Progenitor cell of endocrine pancreas (in vitro differentiated cells): ENCODE measurements at regions not wholly inside any gene's neighbourhood (a gene's known extent, or its start where the extent isn't known, plus 50 kb on each side); places are given as distances from the start of the nearest gene placed in this dataset.
"Not testable (repeated sequence)": the region's sequence is repeated elsewhere in the genome, so short reads cannot be mapped to it uniquely, and the experiment has no call there.

Experiments used
- DNase-seq: peaks from one replicate; pipeline ENCODE4 v3.0.0; 2021; ENCODE audit warnings: low spot score; ENCODE audit not compliant: unreplicated experiment
- H3K27ac Mint-ChIP-seq: 2 replicates; pipeline ENCODE4 v1.8.0; 2021; ENCODE audit warnings: mild to moderate bottlenecking, moderate library complexity, mixed read lengths
- H3K27me3 Mint-ChIP-seq: 2 replicates; pipeline ENCODE4 v1.8.0; 2021; ENCODE audit warnings: mixed read lengths
- H3K36me3 Mint-ChIP-seq: 2 replicates; pipeline ENCODE4 v1.8.0; 2022; ENCODE audit warnings: mixed read lengths; ENCODE audit not compliant: insufficient read depth
- H3K4me1 Mint-ChIP-seq: 2 replicates; pipeline ENCODE4 v1.8.0; 2021; ENCODE audit warnings: low read depth, mixed read lengths
- H3K4me3 Mint-ChIP-seq: 2 replicates; pipeline ENCODE4 v1.8.0; 2021; ENCODE audit warnings: low read depth, mild to moderate bottlenecking, moderate library complexity, mixed read lengths
- H3K9me3 Mint-ChIP-seq: 2 replicates; pipeline ENCODE4 v1.8.0; 2021; ENCODE audit warnings: low read depth, mixed read lengths
- TF ChIP-seq, protein P1 (sequence below): fragments of 200-600 bp; sonication (generic); IDR thresholded peaks from one replicate; pipeline ENCODE4 v1.5.0; 2021; ENCODE audit warnings: antibody characterized with exemption, mild to moderate bottlenecking; ENCODE audit not compliant: unreplicated experiment

DNA sequence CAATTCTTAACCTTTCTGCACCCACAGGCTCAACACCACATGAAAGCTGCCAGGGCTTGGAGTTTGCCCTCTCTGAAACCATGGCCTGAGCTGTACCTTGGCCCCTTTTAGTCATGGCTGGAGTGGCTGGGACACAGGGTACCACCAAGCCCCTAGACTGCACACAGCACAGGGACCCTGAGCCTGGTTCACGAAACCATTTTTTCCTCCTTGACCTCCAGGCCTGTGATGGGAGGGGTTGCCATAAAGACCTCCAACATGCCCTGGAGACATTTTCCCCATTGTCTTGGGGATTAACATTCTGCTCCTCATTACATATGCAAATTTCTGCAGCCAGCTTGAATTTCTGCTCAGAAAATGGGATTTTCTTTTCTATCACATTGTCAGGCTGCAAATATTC is 113.4 kb downstream of the XPNPEP1 start:
- H3K27ac Mint-ChIP-seq, H3K4me1 Mint-ChIP-seq, H3K36me3 Mint-ChIP-seq, H3K4me3 Mint-ChIP-seq, H3K27me3 Mint-ChIP-seq, DNase-seq: not testable (repeated sequence)
- H3K9me3 Mint-ChIP-seq: peaks cover 40% of the 10 kb centered on the region

DNA sequence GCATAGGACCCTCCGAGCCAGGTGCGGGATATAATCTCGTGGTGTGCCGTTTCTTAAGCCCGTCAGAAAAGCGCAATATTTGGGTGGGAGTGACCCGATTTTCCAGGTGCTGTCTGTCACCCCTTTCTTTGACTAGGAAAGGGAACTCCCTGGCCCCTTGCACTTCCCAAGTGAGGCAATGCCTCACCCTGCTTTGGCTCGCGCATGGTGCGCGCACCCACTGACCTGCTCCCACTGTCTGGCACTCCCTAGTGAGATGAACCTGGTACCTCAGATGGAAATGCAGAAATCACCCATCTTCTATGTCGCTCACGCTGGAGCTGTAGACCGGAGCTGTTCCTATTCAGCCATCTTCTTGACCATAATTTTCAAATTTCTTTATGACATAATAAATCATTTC is 122.1 kb downstream of the XPNPEP1 start:
- H3K4me1 Mint-ChIP-seq, H3K36me3 Mint-ChIP-seq, H3K4me3 Mint-ChIP-seq, DNase-seq, H3K27me3 Mint-ChIP-seq, H3K27ac Mint-ChIP-seq: not testable (repeated sequence)
- H3K9me3 Mint-ChIP-seq: peaks cover 27% of the 10 kb centered on the region

DNA sequence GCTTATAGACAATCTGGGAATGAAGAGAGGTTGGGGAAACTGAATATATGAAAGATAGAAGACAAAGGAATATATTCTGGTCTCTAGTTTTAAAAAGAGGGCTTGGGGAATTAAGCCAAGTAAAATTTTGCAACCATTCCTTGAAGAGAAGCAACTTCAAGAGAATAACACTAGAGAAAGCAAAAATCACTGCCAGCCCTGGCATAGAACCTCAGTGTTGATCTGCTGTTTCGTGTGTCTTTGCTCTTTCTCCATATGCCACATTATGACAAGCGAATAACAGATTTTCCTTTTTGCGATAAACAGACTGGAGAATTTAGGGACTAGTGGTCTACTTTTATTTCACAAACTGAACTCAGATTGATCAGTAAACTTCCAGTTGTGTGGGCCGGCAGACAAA is 132.7 kb downstream of the XPNPEP1 start:
- Mint-ChIP-seq H3K9me3 (peaks cover 8% of the 10 kb centered on the region), H3K4me1 (no peaks in the 10 kb centered on the region), H3K27me3 (no peaks in the 10 kb centered on the region), H3K36me3 (peaks cover 2% of the 10 kb centered on the region), H3K4me3 (no peak overlapping the region), H3K27ac (no peak overlapping the region)
- TF ChIP-seq, protein P1, sequence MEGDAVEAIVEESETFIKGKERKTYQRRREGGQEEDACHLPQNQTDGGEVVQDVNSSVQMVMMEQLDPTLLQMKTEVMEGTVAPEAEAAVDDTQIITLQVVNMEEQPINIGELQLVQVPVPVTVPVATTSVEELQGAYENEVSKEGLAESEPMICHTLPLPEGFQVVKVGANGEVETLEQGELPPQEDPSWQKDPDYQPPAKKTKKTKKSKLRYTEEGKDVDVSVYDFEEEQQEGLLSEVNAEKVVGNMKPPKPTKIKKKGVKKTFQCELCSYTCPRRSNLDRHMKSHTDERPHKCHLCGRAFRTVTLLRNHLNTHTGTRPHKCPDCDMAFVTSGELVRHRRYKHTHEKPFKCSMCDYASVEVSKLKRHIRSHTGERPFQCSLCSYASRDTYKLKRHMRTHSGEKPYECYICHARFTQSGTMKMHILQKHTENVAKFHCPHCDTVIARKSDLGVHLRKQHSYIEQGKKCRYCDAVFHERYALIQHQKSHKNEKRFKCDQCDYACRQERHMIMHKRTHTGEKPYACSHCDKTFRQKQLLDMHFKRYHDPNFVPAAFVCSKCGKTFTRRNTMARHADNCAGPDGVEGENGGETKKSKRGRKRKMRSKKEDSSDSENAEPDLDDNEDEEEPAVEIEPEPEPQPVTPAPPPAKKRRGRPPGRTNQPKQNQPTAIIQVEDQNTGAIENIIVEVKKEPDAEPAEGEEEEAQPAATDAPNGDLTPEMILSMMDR: no peak
- DNase-seq: no peak

DNA sequence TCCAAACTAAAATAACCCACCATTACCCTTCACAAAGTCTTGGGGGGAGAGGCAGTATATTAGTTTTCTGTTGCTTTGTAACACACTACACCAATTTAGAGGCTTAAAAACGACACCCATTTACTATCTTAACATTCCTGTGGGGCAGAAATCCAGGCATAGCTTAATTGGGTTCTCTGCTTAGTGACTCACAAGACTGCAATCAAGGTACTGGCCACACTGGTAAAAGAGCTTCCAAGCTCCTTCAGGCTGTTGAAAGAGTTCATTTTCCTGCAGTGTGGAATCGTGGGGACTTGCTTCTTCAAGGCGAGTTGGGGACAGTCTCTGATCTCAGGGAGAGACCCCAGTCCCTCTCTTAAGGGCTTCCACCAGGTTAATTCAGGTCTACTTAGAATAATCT is 139.1 kb downstream of the XPNPEP1 start:
- no peak overlapping the region for H3K27ac Mint-ChIP-seq
- H3K4me3 Mint-ChIP-seq: no peak overlapping the region
- no peaks in the 10 kb centered on the region for H3K9me3 Mint-ChIP-seq
- no peaks in the 10 kb centered on the region for H3K27me3 Mint-ChIP-seq
- no peak for DNase-seq
- no peaks in the 10 kb centered on the region for H3K4me1 Mint-ChIP-seq
- TF ChIP-seq, protein P1: no peak
- H3K36me3 Mint-ChIP-seq: no peaks in the 10 kb centered on the region

DNA sequence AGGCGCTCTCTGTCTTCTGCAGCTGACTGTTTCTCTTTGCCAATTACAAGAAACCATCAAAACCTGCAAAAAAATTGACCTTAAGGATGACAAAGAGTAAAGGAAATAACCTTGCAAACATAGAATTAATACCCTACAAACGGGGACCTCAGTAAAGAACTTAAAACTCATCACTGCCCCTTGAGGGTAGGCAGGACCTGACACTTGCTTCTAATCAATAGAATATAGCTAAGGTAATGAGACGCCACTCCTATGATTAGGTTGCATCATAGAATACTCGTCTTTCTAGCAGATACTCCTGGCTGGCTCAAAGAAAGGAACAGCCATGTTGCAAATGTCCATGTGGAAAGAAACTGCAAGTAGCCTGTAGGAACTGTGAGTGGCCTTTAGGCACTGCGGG is 140.0 kb downstream of the XPNPEP1 start:
- Mint-ChIP-seq H3K4me1 (no peaks in the 10 kb centered on the region), H3K4me3 (no peak overlapping the region), H3K27ac (no peak overlapping the region), H3K27me3 (no peaks in the 10 kb centered on the region), H3K36me3 (no peaks in the 10 kb centered on the region), H3K9me3 (no peaks in the 10 kb centered on the region)
- TF ChIP-seq, protein P1: no peak
- DNase-seq: no peak

DNA sequence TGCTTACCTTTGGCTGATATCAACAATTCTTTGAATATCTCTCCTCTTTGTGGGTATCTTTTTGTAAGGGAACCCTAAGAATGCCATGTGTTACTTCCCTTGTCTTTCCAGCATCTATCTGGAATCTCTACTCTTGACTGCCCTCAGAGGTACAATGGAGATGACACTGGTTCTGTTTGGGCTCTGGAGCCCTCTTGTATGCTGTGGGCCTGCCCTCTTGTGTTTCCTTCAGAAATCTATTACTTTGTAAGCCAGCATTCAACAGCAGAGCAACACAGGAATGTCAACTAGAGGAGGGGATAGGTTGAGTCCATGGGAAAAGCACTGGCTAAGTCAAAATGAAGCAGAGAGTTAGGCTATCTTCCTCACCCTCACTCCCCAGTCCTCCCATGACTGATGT is 142.3 kb downstream of the XPNPEP1 start:
- Mint-ChIP-seq H3K27me3 (no peaks in the 10 kb centered on the region), H3K4me3 (no peak overlapping the region), H3K9me3 (no peaks in the 10 kb centered on the region), H3K36me3 (no peaks in the 10 kb centered on the region), H3K27ac (no peak overlapping the region), H3K4me1 (no peaks in the 10 kb centered on the region)
- TF ChIP-seq, protein P1: no peak
- DNase-seq: no peak
